Naive thymus-derived CD4-positive, alpha-beta T cell (primary cell): ENCODE measurements at regions not wholly inside any gene's neighbourhood (a gene's known extent, or its start where the extent isn't known, plus 50 kb on each side); places are given as distances from the start of the nearest gene placed in this dataset.

Experiments
- ATAC-seq: fragments of 150-1000 bp; cut with Tn5 transposase; 2 replicates; pipeline ENCODE4 v1.10.0; 2021; ENCODE audit warnings: mild to moderate bottlenecking, moderate library complexity
- CTCF ChIA-PET: fragments of 350-600 bp; sonication (Branson Sonifier 250); formaldehyde crosslinking; loops from one replicate; lab custom pipeline; 2021; ENCODE audit warnings: antibody characterized with exemption; lab: Charles Lee
- POLR2A ChIA-PET: fragments of 350-600 bp; sonication (Branson Sonifier 250); formaldehyde crosslinking; loops from one replicate; lab custom pipeline; 2021; ENCODE audit warnings: antibody characterized with exemption, inconsistent platforms; lab: Charles Lee
- DNase-seq, 9 donors: peaks; one replicate each; pipeline versions ENCODE4 v3.0.0 to v3.0.0-alpha.2; 2020 to 2022; ENCODE audit warnings: mixed read lengths in 1 of 9
- H3K27ac ChIP-seq: one replicate; pipeline ENCODE4 v1.7.0; 2013; ENCODE audit warnings: mild to moderate bottlenecking, low read depth, low read length, moderate library complexity
- H3K27me3 ChIP-seq, 2 donors: one replicate each; pipeline ENCODE4 v1.7.0; 2013; ENCODE audit warnings: low read length in 2 of 2, mild to moderate bottlenecking in 2 of 2, moderate library complexity in 2 of 2; ENCODE audit not compliant: control insufficient read depth in 2 of 2, insufficient read depth in 2 of 2
- H3K36me3 ChIP-seq, 3 experiments: 1 replicate in 2 of 3; 2 replicates in 1 of 3; pipeline ENCODE4 v1.7.0; 2013; ENCODE audit warnings: low read length in 3 of 3, mild to moderate bottlenecking in 3 of 3, moderate library complexity in 1 of 3; ENCODE audit not compliant: insufficient read depth in 3 of 3, control insufficient read depth in 2 of 3
- H3K4me1 ChIP-seq, 2 donors: one replicate each; pipeline ENCODE4 v1.7.0; 2013; ENCODE audit warnings: low read length in 2 of 2, mild to moderate bottlenecking in 2 of 2, moderate library complexity in 1 of 2; ENCODE audit not compliant: control insufficient read depth in 2 of 2, insufficient read depth in 2 of 2
- H3K4me3 ChIP-seq: 2 replicates; pipeline ENCODE4 v1.7.0; 2013; ENCODE audit warnings: mild to moderate bottlenecking, low read length
- H3K9me3 ChIP-seq, 3 experiments: 1 replicate in 2 of 3; 2 replicates in 1 of 3; pipeline ENCODE4 v1.7.0; 2013; ENCODE audit warnings: low read length in 3 of 3; ENCODE audit not compliant: control insufficient read depth in 2 of 3
- H3K27ac Mint-ChIP-seq, 9 donors: one replicate each; pipeline ENCODE4 v1.8.0; 2020 to 2022; ENCODE audit warnings: mixed read lengths in 9 of 9, mild to moderate bottlenecking in 8 of 9, moderate library complexity in 5 of 9, inconsistent platforms in 2 of 9
- H3K27me3 Mint-ChIP-seq, 5 donors: one replicate each; pipeline ENCODE4 v1.8.0; 2021 to 2022; ENCODE audit warnings: mixed read lengths in 5 of 5, mild to moderate bottlenecking in 1 of 5
- H3K36me3 Mint-ChIP-seq, 5 donors: one replicate each; pipeline ENCODE4 v1.8.0; 2020 to 2022; ENCODE audit warnings: mixed read lengths in 5 of 5, mild to moderate bottlenecking in 3 of 5, inconsistent platforms in 1 of 5
- H3K4me1 Mint-ChIP-seq, 7 donors: one replicate each; pipeline ENCODE4 v1.8.0; 2020 to 2022; ENCODE audit warnings: mixed read lengths in 7 of 7, mild to moderate bottlenecking in 3 of 7, inconsistent platforms in 1 of 7
- H3K4me3 Mint-ChIP-seq, 10 donors: one replicate each; pipeline ENCODE4 v1.8.0; 2020 to 2022; ENCODE audit warnings: mild to moderate bottlenecking in 10 of 10, mixed read lengths in 10 of 10, moderate library complexity in 6 of 10, inconsistent platforms in 2 of 10
- H3K9me3 Mint-ChIP-seq, 11 donors: one replicate each; pipeline ENCODE4 v1.8.0; 2020 to 2022; ENCODE audit warnings: mixed read lengths in 11 of 11, mild to moderate bottlenecking in 4 of 11, inconsistent platforms in 1 of 11, moderate library complexity in 1 of 11
- intact Hi-C, 2 donors: fragments of 100-400 bp; cut with micrococcal nuclease; formaldehyde crosslinking; loops; one replicate each; pipeline ENCODE4 v1.15.1; 2023

GRCh38 chr10:108848046-108848445 lies 1075.3 kb downstream of the XPNPEP1 start:
- intact Hi-C loops = no loop called here
- CTCF ChIA-PET = no interaction called here
- no peaks in the 10 kb centered on the region for H3K36me3 ChIP-seq
- no peak for ATAC-seq
- no peak overlapping the region for H3K4me3 ChIP-seq
- no peak for DNase-seq
- Mint-ChIP-seq H3K27ac (no peak overlapping the region), H3K4me1 (no peaks in the 10 kb centered on the region), H3K9me3 (peaks cover 0 to 20% (median 2%) of the 10 kb centered on the region in 11 donors), H3K36me3 (no peaks in the 10 kb centered on the region), H3K4me3 (no peak overlapping the region), H3K27me3 (no peaks in the 10 kb centered on the region)
- no peaks in the 10 kb centered on the region for H3K27me3 ChIP-seq
- no peaks in the 10 kb centered on the region for H3K9me3 ChIP-seq
- no peaks in the 10 kb centered on the region for H3K4me1 ChIP-seq
- H3K27ac ChIP-seq = no peak overlapping the region
- POLR2A ChIA-PET = no interaction called here

GRCh38 chr10:108840944-108841343 lies 1082.4 kb downstream of the XPNPEP1 start:
- no peak for DNase-seq
- no peaks in the 10 kb centered on the region for H3K27me3 ChIP-seq
- no peak overlapping the region for H3K27ac ChIP-seq
- Mint-ChIP-seq H3K36me3 (no peaks in the 10 kb centered on the region), H3K4me1 (no peaks in the 10 kb centered on the region), H3K9me3 (peaks cover 0 to 24% (median 3%) of the 10 kb centered on the region in 11 donors), H3K27ac (no peak overlapping the region), H3K4me3 (no peak overlapping the region), H3K27me3 (no peaks in the 10 kb centered on the region)
- no peaks in the 10 kb centered on the region for H3K9me3 ChIP-seq
- no peak for ATAC-seq
- ChIA-PET POLR2A (no interaction called here), CTCF (no interaction called here)
- no peaks in the 10 kb centered on the region for H3K36me3 ChIP-seq
- no peak overlapping the region for H3K4me3 ChIP-seq
- intact Hi-C loops = no loop called here
- no peaks in the 10 kb centered on the region for H3K4me1 ChIP-seq

- no peak for DNase-seq
- Histone ChIP-seq H3K27ac (no peak overlapping the region), H3K4me3 (no peak overlapping the region), H3K27me3 (no peaks in the 10 kb centered on the region), H3K9me3 (no peaks in the 10 kb centered on the region), H3K4me1 (no peaks in the 10 kb centered on the region), H3K36me3 (no peaks in the 10 kb centered on the region)
- Mint-ChIP-seq H3K9me3 (peaks cover 0 to 16% (median 5%) of the 10 kb centered on the region in 11 donors), H3K27ac (no peak overlapping the region), H3K4me1 (no peaks in the 10 kb centered on the region), H3K4me3 (no peak overlapping the region), H3K27me3 (no peaks in the 10 kb centered on the region), H3K36me3 (no peaks in the 10 kb centered on the region)
- CTCF ChIA-PET = no interaction called here
- POLR2A ChIA-PET = no interaction called here
- intact Hi-C loops = no loop called here
- no peak for ATAC-seq
Measured at GRCh38 chr10:108836362-108836761, 1086.9 kb downstream of the XPNPEP1 start.

GRCh38 chr10:108822026-108822425 lies 1101.3 kb downstream of the XPNPEP1 start:
- DNase-seq = no peak
- Mint-ChIP-seq H3K4me3 (no peak overlapping the region), H3K27me3 (no peaks in the 10 kb centered on the region), H3K4me1 (no peaks in the 10 kb centered on the region), H3K9me3 (peaks cover 0 to 5% (median 1%) of the 10 kb centered on the region in 11 donors), H3K27ac (no peak overlapping the region), H3K36me3 (no peaks in the 10 kb centered on the region)
- Histone ChIP-seq H3K36me3 (no peaks in the 10 kb centered on the region), H3K4me1 (no peaks in the 10 kb centered on the region), H3K27ac (no peak overlapping the region), H3K4me3 (no peak overlapping the region), H3K27me3 (no peaks in the 10 kb centered on the region), H3K9me3 (no peaks in the 10 kb centered on the region)
- intact Hi-C loops = no loop called here
- CTCF ChIA-PET = no interaction called here
- no peak for ATAC-seq
- POLR2A ChIA-PET = no interaction called here

GRCh38 chr10:108819302-108819701 lies 1104.0 kb downstream of the XPNPEP1 start:
- intact Hi-C loops = no loop called here
- Histone ChIP-seq H3K36me3 (no peaks in the 10 kb centered on the region), H3K27me3 (no peaks in the 10 kb centered on the region), H3K4me1 (no peaks in the 10 kb centered on the region), H3K4me3 (no peak overlapping the region), H3K27ac (no peak overlapping the region), H3K9me3 (no peaks in the 10 kb centered on the region)
- H3K27me3 Mint-ChIP-seq = no peaks in the 10 kb centered on the region
- CTCF ChIA-PET = no interaction called here
- no peak overlapping the region for H3K4me3 Mint-ChIP-seq
- H3K4me1 Mint-ChIP-seq = no peaks in the 10 kb centered on the region
- no peak overlapping the region for H3K27ac Mint-ChIP-seq
- ATAC-seq (no peak), DNase-seq (no peak)
- H3K36me3 Mint-ChIP-seq = no peaks in the 10 kb centered on the region
- peaks cover 0 to 15% (median 2%) of the 10 kb centered on the region in 11 donors for H3K9me3 Mint-ChIP-seq
- POLR2A ChIA-PET = no interaction called here

GRCh38 chr10:108817584-108817983 lies 1105.7 kb downstream of the XPNPEP1 start:
- ChIA-PET POLR2A (no interaction called here), CTCF (no interaction called here)
- Histone ChIP-seq H3K4me1 (no peaks in the 10 kb centered on the region), H3K36me3 (no peaks in the 10 kb centered on the region), H3K4me3 (no peak overlapping the region), H3K9me3 (no peaks in the 10 kb centered on the region), H3K27me3 (no peaks in the 10 kb centered on the region), H3K27ac (no peak overlapping the region)
- intact Hi-C loops = no loop called here
- Mint-ChIP-seq H3K36me3 (no peaks in the 10 kb centered on the region), H3K27ac (no peak overlapping the region), H3K4me3 (no peak overlapping the region), H3K27me3 (no peaks in the 10 kb centered on the region), H3K9me3 (peaks cover 0 to 19% (median 2%) of the 10 kb centered on the region in 11 donors), H3K4me1 (no peaks in the 10 kb centered on the region)
- DNase-seq = no peak
- ATAC-seq = no peak

- Histone ChIP-seq H3K36me3 (no peaks in the 10 kb centered on the region), H3K9me3 (no peaks in the 10 kb centered on the region), H3K4me3 (no peak overlapping the region), H3K27me3 (no peaks in the 10 kb centered on the region), H3K4me1 (no peaks in the 10 kb centered on the region), H3K27ac (no peak overlapping the region)
- H3K9me3 Mint-ChIP-seq = peaks cover 0 to 20% (median 4%) of the 10 kb centered on the region in 11 donors
- intact Hi-C loops = no loop called here
- no peaks in the 10 kb centered on the region for H3K36me3 Mint-ChIP-seq
- ChIA-PET CTCF (no interaction called here), POLR2A (no interaction called here)
- H3K27me3 Mint-ChIP-seq = no peaks in the 10 kb centered on the region
- ATAC-seq (no peak), DNase-seq (no peak)
- no peaks in the 10 kb centered on the region for H3K4me1 Mint-ChIP-seq
- H3K4me3 Mint-ChIP-seq = no peak overlapping the region
- H3K27ac Mint-ChIP-seq = no peak overlapping the region
Measured at GRCh38 chr10:108817135-108817534, 1106.2 kb downstream of the XPNPEP1 start.
